ENCODE measurements at regions not wholly inside any gene's neighbourhood (a gene's known extent, or its start where the extent isn't known, plus 50 kb on each side); places are given as distances from the start of the nearest gene placed in this dataset.
"Not testable (repeated sequence)": the region's sequence is repeated elsewhere in the genome, so short reads cannot be mapped to it uniquely, and the experiment has no call there.

- intact Hi-C loops (cut with DNase I); DNase-seq (ENCODE audit: low spot score); ATAC-seq: not testable (repeated sequence)
Observed at GRCh38 chr2:58694114-58694513, 453.0 kb upstream of the FANCL start.

- intact Hi-C loops (cut with DNase I): not testable (repeated sequence)
Observed at GRCh38 chr2:58691041-58691440, 449.9 kb upstream of the FANCL start.

GRCh38 chr2:58688813-58689212 lies 447.7 kb upstream of the FANCL start:
- no peak for DNase-seq (ENCODE audit: low spot score)
- intact Hi-C loops (cut with DNase I): no loop called here
- no peak for ATAC-seq

More at GRCh38 chr2:58691041-58691440, 449.9 kb upstream of the FANCL start:
- ATAC-seq; DNase-seq (ENCODE audit: low spot score): not testable (repeated sequence)

GRCh38 chr2:58686776-58687175 lies 445.7 kb upstream of the FANCL start:
- no peak for DNase-seq (ENCODE audit: low spot score)
- no peak for ATAC-seq
- intact Hi-C loops (cut with DNase I): no loop called here

- intact Hi-C loops (cut with DNase I): no loop called here
- DNase-seq (ENCODE audit: low spot score) (no peak), ATAC-seq (no peak)
Observed at GRCh38 chr2:58680755-58681310, 439.7 kb upstream of the FANCL start.

GRCh38 chr2:58677748-58678147 lies 436.6 kb upstream of the FANCL start:
- DNase-seq (ENCODE audit: low spot score) (no peak), ATAC-seq (no peak)
- intact Hi-C loops (cut with DNase I): no loop called here

GRCh38 chr2:58671675-58672074 lies 430.6 kb upstream of the FANCL start:
- DNase-seq (ENCODE audit: low spot score) (no peak), ATAC-seq (no peak)

GRCh38 chr2:58669998-58670397 lies 428.9 kb upstream of the FANCL start:
- ATAC-seq: no peak
- intact Hi-C loops (cut with DNase I): no loop called here

More at GRCh38 chr2:58671675-58672074, 430.6 kb upstream of the FANCL start:
- intact Hi-C loops (cut with DNase I): no loop called here

GRCh38 chr2:58667137-58667774 lies 426.1 kb upstream of the FANCL start:
- no peak for DNase-seq (ENCODE audit: low spot score)
- intact Hi-C loops (cut with DNase I): no loop called here
- ATAC-seq: no peak

More at GRCh38 chr2:58669998-58670397, 428.9 kb upstream of the FANCL start:
- DNase-seq (ENCODE audit: low spot score): no peak

GRCh38 chr2:58666323-58666970 lies 425.3 kb upstream of the FANCL start:
- DNase-seq (ENCODE audit: low spot score): no peak
- intact Hi-C loops (cut with DNase I): no loop called here

GRCh38 chr2:58665154-58665553 lies 424.0 kb upstream of the FANCL start:
- DNase-seq (ENCODE audit: low spot score) (no peak), ATAC-seq (no peak)
- intact Hi-C loops (cut with DNase I): no loop called here

More at GRCh38 chr2:58666323-58666970, 425.3 kb upstream of the FANCL start:
- ATAC-seq: no peak

GRCh38 chr2:58664523-58665151 lies 423.5 kb upstream of the FANCL start:
- no peak for ATAC-seq
- intact Hi-C loops (cut with DNase I): no loop called here
- DNase-seq (ENCODE audit: low spot score): no peak

GRCh38 chr2:58660046-58660445 lies 418.9 kb upstream of the FANCL start:
- intact Hi-C loops (cut with DNase I): no loop called here
- ATAC-seq: no peak

GRCh38 chr2:58655152-58655551 lies 414.0 kb upstream of the FANCL start:
- DNase-seq (ENCODE audit: low spot score): no peak
- no peak for ATAC-seq
- intact Hi-C loops (cut with DNase I): no loop called here

More at GRCh38 chr2:58660046-58660445, 418.9 kb upstream of the FANCL start:
- no peak for DNase-seq (ENCODE audit: low spot score)

GRCh38 chr2:58651930-58652329 lies 410.8 kb upstream of the FANCL start:
- DNase-seq (ENCODE audit: low spot score): no peak
- ATAC-seq: no peak
- intact Hi-C loops (cut with DNase I): no loop called here

GRCh38 chr2:58650781-58651180 lies 409.7 kb upstream of the FANCL start:
- DNase-seq (ENCODE audit: low spot score): no peak
- intact Hi-C loops (cut with DNase I): no loop called here
- ATAC-seq: no peak

GRCh38 chr2:58649756-58650155 lies 408.6 kb upstream of the FANCL start:
- no peak for DNase-seq (ENCODE audit: low spot score)
- intact Hi-C loops (cut with DNase I): no loop called here
- no peak for ATAC-seq

- DNase-seq (ENCODE audit: low spot score) (no peak), ATAC-seq (no peak)
- intact Hi-C loops (cut with DNase I): no loop called here
Observed at GRCh38 chr2:58645017-58645416, 403.9 kb upstream of the FANCL start.

GRCh38 chr2:58644451-58644850 lies 403.3 kb upstream of the FANCL start:
- no peak for DNase-seq (ENCODE audit: low spot score)
- no peak for ATAC-seq
- intact Hi-C loops (cut with DNase I): no loop called here

- ATAC-seq (no peak), DNase-seq (ENCODE audit: low spot score) (no peak)
- intact Hi-C loops (cut with DNase I): no loop called here
Observed at GRCh38 chr2:58641001-58641400, 399.9 kb upstream of the FANCL start.

Measured in sciatic nerve (tissue), 2 donors.